ENCODE measurements at regions not wholly inside any gene's neighbourhood (a gene's known extent, or its start where the extent isn't known, plus 50 kb on each side); places are given as distances from the start of the nearest gene placed in this dataset.

DNA sequence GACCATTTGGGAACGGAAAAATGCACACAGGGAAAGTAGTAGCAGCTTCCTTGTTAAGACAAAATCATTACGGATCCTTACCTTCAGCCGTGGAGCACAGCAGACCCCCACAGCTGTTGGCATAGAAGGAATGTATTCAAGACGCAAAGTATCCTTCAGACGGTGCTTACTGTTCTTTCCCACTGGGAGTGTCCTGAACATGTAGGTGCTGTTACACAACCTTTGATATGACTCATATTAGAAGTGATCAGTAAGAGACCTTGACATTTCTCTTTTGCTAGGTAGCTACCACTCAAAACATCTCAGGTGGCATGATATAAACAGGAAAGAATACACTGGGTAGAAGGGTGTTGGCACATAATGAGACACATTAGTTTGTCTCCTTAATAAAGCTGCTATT is 154.0 kb upstream of the FMR1 start:
- DNase-seq (ENCODE audit: low read depth, low spot score) = no peak
- H3K9me3 Mint-ChIP-seq = peaks cover 11% of the 10 kb centered on the region

GRCh38 chrX:147763131-147763530 is 148.6 kb upstream of the FMR1 start:
- Mint-ChIP-seq H3K36me3 (ENCODE audit: low read depth) (no peaks in the 10 kb centered on the region), H3K4me1 (no peaks in the 10 kb centered on the region), H3K27me3 (ENCODE audit: low read depth) (peaks cover 4% of the 10 kb centered on the region), H3K27ac (ENCODE audit: unreplicated experiment) (no peak overlapping the region), H3K9me3 (peaks cover 6% of the 10 kb centered on the region), H3K4me3 (no peak overlapping the region)
- TF ChIP-seq, protein P1, sequence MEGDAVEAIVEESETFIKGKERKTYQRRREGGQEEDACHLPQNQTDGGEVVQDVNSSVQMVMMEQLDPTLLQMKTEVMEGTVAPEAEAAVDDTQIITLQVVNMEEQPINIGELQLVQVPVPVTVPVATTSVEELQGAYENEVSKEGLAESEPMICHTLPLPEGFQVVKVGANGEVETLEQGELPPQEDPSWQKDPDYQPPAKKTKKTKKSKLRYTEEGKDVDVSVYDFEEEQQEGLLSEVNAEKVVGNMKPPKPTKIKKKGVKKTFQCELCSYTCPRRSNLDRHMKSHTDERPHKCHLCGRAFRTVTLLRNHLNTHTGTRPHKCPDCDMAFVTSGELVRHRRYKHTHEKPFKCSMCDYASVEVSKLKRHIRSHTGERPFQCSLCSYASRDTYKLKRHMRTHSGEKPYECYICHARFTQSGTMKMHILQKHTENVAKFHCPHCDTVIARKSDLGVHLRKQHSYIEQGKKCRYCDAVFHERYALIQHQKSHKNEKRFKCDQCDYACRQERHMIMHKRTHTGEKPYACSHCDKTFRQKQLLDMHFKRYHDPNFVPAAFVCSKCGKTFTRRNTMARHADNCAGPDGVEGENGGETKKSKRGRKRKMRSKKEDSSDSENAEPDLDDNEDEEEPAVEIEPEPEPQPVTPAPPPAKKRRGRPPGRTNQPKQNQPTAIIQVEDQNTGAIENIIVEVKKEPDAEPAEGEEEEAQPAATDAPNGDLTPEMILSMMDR (conservative IDR thresholded peaks at IDR 0.05) = no peak
- DNase-seq (ENCODE audit: low read depth, low spot score) = no peak

More for the DNA sequence above, 154.0 kb upstream of the FMR1 start:
- H3K27ac Mint-ChIP-seq (ENCODE audit: unreplicated experiment) = no peak overlapping the region
- H3K4me1 Mint-ChIP-seq = no peaks in the 10 kb centered on the region
- TF ChIP-seq, protein P1 (conservative IDR thresholded peaks at IDR 0.05) = no peak
- H3K4me3 Mint-ChIP-seq = no peak overlapping the region
- H3K36me3 Mint-ChIP-seq (ENCODE audit: low read depth) = no peaks in the 10 kb centered on the region
- peaks cover 15% of the 10 kb centered on the region for H3K27me3 Mint-ChIP-seq (ENCODE audit: low read depth)

- Mint-ChIP-seq H3K27ac (ENCODE audit: unreplicated experiment) (no peak overlapping the region), H3K36me3 (ENCODE audit: low read depth) (no peaks in the 10 kb centered on the region), H3K27me3 (ENCODE audit: low read depth) (peaks cover 4% of the 10 kb centered on the region), H3K4me1 (no peaks in the 10 kb centered on the region), H3K4me3 (no peak overlapping the region), H3K9me3 (peaks cover 6% of the 10 kb centered on the region)
- TF ChIP-seq, protein P1 (conservative IDR thresholded peaks at IDR 0.05) = no peak
- no peak for DNase-seq (ENCODE audit: low read depth, low spot score)
Measured at GRCh38 chrX:147764868-147765267, 146.9 kb upstream of the FMR1 start.

DNA sequence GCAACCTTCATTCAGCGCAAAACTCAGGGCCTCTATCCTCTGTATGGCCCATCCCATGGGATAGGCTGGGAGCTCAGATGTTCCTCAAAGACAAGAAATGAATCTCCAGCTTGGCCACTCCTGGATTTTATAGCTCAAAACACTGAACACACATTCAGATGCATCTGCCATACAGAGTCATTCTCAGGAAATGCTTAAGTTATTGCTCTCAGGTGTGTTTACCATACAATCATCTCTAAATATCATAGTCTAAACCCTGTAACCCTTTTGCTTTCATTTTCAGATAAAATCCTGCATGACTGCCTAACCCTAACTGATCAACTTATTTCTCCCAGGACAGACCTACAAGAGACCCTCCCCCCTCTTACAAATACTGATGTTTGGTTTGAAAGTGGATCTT is 140.9 kb upstream of the FMR1 start:
- no peak overlapping the region for H3K4me3 Mint-ChIP-seq
- peaks cover 3% of the 10 kb centered on the region for H3K27me3 Mint-ChIP-seq (ENCODE audit: low read depth)
- H3K36me3 Mint-ChIP-seq (ENCODE audit: low read depth) = no peaks in the 10 kb centered on the region
- H3K9me3 Mint-ChIP-seq = peaks cover 5% of the 10 kb centered on the region
- TF ChIP-seq, protein P1 (conservative IDR thresholded peaks at IDR 0.05) = no peak
- no peak for DNase-seq (ENCODE audit: low read depth, low spot score)
- no peaks in the 10 kb centered on the region for H3K4me1 Mint-ChIP-seq
- no peak overlapping the region for H3K27ac Mint-ChIP-seq (ENCODE audit: unreplicated experiment)

GRCh38 chrX:147776988-147777387 is 134.7 kb upstream of the FMR1 start:
- Mint-ChIP-seq H3K9me3 (peaks cover 16% of the 10 kb centered on the region), H3K4me3 (no peak overlapping the region), H3K4me1 (no peaks in the 10 kb centered on the region), H3K27ac (ENCODE audit: unreplicated experiment) (no peak overlapping the region), H3K27me3 (ENCODE audit: low read depth) (no peaks in the 10 kb centered on the region), H3K36me3 (ENCODE audit: low read depth) (no peaks in the 10 kb centered on the region)
- TF ChIP-seq, protein P1 (conservative IDR thresholded peaks at IDR 0.05) = no peak
- DNase-seq (ENCODE audit: low read depth, low spot score) = no peak

DNA sequence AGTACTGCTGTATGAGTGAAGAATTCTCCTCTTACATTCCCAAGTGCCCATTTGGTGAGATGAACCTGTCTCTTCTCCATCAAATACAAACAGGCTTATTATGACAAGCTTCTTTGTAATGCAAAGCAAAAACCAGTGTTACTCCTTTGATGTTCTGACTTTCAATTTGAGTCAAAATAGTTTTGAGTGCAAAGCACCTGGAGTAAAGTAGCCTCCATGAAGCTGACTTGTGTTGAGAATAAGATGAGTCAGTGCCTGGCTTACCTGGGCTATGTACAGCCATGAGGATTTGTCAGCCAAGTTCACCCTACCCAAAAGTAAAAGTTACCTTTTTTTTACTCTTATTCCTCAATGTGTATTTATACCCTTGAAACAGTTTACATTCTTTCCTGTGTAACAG is 132.5 kb upstream of the FMR1 start:
- Mint-ChIP-seq H3K9me3 (peaks cover 16% of the 10 kb centered on the region), H3K36me3 (ENCODE audit: low read depth) (no peaks in the 10 kb centered on the region), H3K27ac (ENCODE audit: unreplicated experiment) (no peak overlapping the region), H3K4me3 (no peak overlapping the region), H3K4me1 (no peaks in the 10 kb centered on the region), H3K27me3 (ENCODE audit: low read depth) (no peaks in the 10 kb centered on the region)
- TF ChIP-seq, protein P1 (conservative IDR thresholded peaks at IDR 0.05) = no peak
- no peak for DNase-seq (ENCODE audit: low read depth, low spot score)

Data from neural crest cell (in vitro differentiated cells).